ENCODE measurements at regions not wholly inside any gene's neighbourhood (a gene's known extent, or its start where the extent isn't known, plus 50 kb on each side); places are given as distances from the start of the nearest gene placed in this dataset.
"Not testable (repeated sequence)": the region's sequence is repeated elsewhere in the genome, so short reads cannot be mapped to it uniquely, and the experiment has no call there.

DNA sequence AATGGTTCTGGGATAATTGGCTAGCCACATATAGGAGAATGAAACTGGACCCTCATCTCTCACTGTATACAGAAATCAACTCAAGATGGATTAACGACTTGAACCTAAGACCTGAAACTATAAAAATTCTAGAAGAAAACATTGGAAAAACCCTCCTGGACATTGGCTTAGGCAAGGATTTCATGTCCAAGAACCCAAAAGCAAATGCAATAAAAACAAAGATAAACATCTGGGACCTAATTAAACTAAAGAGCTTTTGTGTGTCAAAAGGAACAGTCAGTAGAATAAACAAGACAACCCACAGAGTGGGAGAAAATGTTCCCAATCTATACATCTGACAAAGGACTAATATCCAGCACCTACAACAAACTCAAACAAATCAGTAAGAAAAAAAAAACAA is 524.3 kb upstream of the CADM1 start:
- TF ChIP-seq, protein P1, sequence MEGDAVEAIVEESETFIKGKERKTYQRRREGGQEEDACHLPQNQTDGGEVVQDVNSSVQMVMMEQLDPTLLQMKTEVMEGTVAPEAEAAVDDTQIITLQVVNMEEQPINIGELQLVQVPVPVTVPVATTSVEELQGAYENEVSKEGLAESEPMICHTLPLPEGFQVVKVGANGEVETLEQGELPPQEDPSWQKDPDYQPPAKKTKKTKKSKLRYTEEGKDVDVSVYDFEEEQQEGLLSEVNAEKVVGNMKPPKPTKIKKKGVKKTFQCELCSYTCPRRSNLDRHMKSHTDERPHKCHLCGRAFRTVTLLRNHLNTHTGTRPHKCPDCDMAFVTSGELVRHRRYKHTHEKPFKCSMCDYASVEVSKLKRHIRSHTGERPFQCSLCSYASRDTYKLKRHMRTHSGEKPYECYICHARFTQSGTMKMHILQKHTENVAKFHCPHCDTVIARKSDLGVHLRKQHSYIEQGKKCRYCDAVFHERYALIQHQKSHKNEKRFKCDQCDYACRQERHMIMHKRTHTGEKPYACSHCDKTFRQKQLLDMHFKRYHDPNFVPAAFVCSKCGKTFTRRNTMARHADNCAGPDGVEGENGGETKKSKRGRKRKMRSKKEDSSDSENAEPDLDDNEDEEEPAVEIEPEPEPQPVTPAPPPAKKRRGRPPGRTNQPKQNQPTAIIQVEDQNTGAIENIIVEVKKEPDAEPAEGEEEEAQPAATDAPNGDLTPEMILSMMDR (IDR thresholded peaks at IDR 0.05): not testable (repeated sequence)
- TF ChIP-seq POLR2AphosphoS5, POLR2A, EP300 (IDR thresholded peaks at IDR 0.05): not testable (repeated sequence)

Measured in gastroesophageal sphincter (tissue), 3 donors.